Rectal smooth muscle tissue (tissue), 1 donor: ENCODE measurements at regions not wholly inside any gene's neighbourhood (a gene's known extent, or its start where the extent isn't known, plus 50 kb on each side); places are given as distances from the start of the nearest gene placed in this dataset.

ENCODE experiments used
- H3K27ac ChIP-seq: one replicate; pipeline ENCODE4 v1.7.0; 2013; ENCODE audit warnings: low read depth, low read length, inconsistent platforms
- H3K27me3 ChIP-seq: one replicate; pipeline ENCODE4 v1.7.0; 2013; ENCODE audit warnings: low read length; ENCODE audit not compliant: control insufficient read depth, insufficient read depth
- H3K36me3 ChIP-seq: one replicate; pipeline ENCODE4 v1.7.0; 2013; ENCODE audit warnings: low read length; ENCODE audit not compliant: control insufficient read depth, insufficient read depth
- H3K4me1 ChIP-seq: one replicate; pipeline ENCODE4 v1.7.0; 2013; ENCODE audit warnings: low read length; ENCODE audit not compliant: control insufficient read depth, insufficient read depth
- H3K4me3 ChIP-seq: one replicate; pipeline ENCODE4 v1.7.0; 2013; ENCODE audit warnings: low read length
- H3K9ac ChIP-seq: one replicate; pipeline ENCODE4 v1.7.0; 2013; ENCODE audit warnings: low read length

DNA sequence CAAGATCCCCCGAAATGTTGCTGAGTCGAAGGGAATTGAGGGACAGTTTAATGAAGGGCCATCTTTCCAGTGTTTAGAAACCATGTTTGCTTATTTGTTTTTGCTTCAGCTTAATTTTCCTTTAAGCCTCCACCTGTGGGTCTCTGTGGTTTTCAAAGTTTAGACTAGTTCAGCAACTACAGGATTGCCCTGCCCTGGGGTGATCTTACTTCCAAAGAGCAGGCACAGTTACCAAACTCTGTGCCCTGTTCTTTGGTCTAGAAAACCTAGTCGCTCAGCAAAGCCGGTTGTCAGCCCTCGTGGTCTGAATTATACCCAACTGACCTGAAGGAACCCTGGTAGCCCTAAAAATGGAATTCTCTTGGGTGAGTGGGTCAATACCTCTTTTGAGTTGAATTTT, 219.2 kb upstream of the GMDS start:
- Histone ChIP-seq H3K27me3 (no peaks in the 10 kb centered on the region), H3K9ac (no peak overlapping the region), H3K27ac (no peak overlapping the region), H3K4me3 (no peak overlapping the region), H3K4me1 (no peaks in the 10 kb centered on the region), H3K36me3 (no peaks in the 10 kb centered on the region)

DNA sequence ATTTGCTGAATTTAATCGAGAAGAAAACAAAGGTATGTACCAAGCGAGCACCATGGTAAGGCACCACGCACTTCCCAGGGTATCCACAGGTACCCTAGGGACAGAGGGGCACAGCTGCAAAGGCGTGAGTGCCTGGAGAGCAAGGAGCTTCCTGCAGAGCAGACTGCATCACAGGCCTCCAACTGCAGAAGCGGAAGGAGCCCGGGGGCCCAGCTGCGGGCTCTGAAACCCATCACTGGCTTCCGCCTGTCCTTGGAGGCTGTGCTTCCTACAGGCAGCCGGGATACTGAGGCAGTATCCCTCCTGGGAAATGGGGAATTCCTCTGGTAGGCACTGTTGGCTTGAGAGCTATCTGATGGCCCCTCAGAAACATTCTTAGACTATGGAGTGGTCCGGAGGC, 217.4 kb upstream of the GMDS start:
- no peaks in the 10 kb centered on the region for H3K36me3 ChIP-seq
- H3K27me3 ChIP-seq: no peaks in the 10 kb centered on the region
- H3K4me3 ChIP-seq: no peak overlapping the region
- no peak overlapping the region for H3K27ac ChIP-seq
- H3K9ac ChIP-seq: no peak overlapping the region
- H3K4me1 ChIP-seq: no peaks in the 10 kb centered on the region

DNA sequence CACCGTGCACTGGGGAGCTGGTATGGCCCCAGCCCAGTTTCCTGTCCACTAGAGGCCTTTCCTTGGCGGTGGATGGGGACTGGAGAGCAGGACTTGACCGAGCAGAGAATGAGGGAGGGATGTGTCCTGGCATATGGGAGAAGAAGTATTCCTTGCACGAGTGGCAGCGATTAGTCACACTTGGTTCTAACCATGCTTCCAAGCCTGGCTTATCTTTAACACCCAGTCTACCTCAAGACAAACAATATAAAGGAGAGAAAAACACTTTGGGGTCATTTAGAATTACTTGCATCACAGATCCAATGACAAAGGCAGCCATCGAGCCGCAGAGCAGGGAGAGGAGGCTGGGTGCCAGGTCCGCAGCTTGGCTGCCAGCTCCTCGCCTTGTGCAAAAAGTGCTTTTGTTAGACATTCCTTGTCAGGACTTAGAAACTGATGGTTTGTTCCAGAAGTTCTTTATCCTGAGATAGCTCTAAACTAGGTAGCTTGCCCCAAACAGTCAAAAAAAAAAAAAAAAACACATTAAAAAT, 214.9 kb upstream of the GMDS start:
- Histone ChIP-seq H3K36me3 (no peaks in the 10 kb centered on the region), H3K27ac (no peak overlapping the region), H3K9ac (no peak overlapping the region), H3K4me3 (no peak overlapping the region), H3K4me1 (no peaks in the 10 kb centered on the region), H3K27me3 (no peaks in the 10 kb centered on the region)

DNA sequence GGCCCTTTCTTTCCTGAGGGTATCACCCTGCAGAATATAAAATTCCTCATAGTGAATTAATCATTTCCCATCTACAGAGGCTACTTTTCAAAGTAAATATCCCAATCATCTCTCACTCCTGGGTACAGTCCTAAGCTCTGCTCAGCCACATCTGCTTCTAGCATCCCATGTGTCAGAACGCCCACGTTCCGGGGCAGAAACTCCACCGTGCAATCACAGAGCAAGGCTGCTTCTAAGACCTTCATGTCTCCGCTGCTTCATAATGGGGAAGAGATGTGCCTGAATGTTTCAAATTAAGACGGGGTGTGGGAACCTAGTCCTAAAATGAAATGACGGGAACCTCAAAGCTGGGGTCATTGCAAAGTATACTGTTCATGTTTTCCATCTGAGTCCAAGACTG, 208.8 kb upstream of the GMDS start:
- Histone ChIP-seq H3K4me3 (no peak overlapping the region), H3K36me3 (no peaks in the 10 kb centered on the region), H3K27me3 (no peaks in the 10 kb centered on the region), H3K9ac (no peak overlapping the region), H3K27ac (no peak overlapping the region), H3K4me1 (no peaks in the 10 kb centered on the region)

DNA sequence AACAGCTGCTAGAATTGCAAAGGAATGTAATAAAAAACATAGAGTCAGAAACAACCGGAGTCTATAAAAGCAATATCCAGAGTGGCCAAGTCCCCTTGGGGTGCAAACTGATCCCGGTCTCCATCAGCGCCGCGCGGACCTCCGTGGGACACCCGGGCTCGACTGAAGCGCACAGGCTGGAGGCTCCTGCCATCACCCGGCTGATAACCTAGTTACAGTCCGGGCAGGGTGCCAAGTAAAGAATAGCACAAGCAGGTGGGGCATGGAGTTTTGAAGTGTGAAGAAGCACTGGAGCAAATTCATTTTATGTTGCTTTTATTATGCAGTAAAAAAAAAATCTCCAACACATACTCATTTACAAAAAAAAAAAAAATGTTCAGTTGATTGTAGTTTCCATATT, 205.1 kb upstream of the GMDS start:
- Histone ChIP-seq H3K27ac (no peak overlapping the region), H3K36me3 (no peaks in the 10 kb centered on the region), H3K27me3 (no peaks in the 10 kb centered on the region), H3K4me1 (no peaks in the 10 kb centered on the region), H3K9ac (no peak overlapping the region), H3K4me3 (no peak overlapping the region)

DNA sequence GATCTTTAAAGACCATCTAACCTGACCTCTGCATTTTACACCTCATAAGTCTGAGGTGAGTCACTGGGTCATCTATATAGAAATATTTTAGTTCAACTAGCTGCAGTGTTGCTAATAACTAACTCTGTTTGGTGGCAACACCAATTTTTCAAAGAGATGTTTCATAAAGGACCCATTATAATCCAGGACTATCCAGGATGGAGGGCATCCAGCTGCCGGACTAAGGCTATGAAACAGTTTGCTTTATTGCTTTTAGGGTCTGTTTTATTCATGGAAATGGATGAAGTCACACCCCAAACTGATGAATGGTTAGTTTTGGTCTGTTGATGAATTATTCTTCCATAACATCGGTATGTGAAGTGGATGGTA, 204.2 kb upstream of the GMDS start:
- no peak overlapping the region for H3K4me3 ChIP-seq

DNA sequence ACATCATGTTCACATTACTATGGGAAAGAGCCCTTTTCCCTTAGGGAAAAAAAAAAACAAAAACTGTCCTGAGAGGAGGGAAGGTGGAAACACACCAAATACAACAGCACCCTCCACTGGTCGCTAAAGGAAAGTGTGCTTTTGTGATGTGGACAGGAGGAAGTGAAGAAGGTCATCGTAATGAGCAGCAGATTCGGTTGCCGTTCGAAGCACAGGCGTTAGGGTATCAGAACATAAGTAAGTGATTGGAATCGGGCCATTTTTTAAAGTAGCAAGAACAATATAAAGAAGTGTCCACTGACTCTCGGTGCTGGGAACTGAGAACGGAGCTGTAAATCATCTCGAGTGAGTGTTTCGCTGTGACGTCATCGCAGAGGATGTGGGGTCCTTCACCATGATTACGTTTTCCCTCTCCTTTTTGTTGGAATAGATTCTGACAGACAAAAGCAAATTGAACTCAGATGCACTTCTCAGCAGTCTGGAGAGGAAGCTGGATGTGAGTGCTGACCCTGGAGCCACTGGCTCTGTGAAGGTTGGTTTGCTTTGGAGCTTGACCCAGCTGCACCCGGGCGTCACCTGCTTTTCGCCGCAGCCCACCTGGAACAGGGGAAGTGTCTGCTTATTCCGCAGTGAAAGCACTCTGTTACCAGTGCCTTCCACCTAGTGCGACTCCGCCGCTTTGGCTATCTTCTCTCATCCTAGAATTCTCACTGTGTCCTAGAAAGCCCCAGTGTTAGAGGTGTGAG, 203.6 kb upstream of the GMDS start:
- no peak overlapping the region for H3K4me3 ChIP-seq
- no peak overlapping the region for H3K9ac ChIP-seq
- no peaks in the 10 kb centered on the region for H3K4me1 ChIP-seq
- no peak overlapping the region for H3K27ac ChIP-seq
- no peaks in the 10 kb centered on the region for H3K36me3 ChIP-seq
- H3K27me3 ChIP-seq: no peaks in the 10 kb centered on the region

More for the DNA sequence above, 204.2 kb upstream of the GMDS start:
- no peaks in the 10 kb centered on the region for H3K4me1 ChIP-seq
- no peaks in the 10 kb centered on the region for H3K36me3 ChIP-seq
- no peaks in the 10 kb centered on the region for H3K27me3 ChIP-seq
- no peak overlapping the region for H3K27ac ChIP-seq
- H3K9ac ChIP-seq: no peak overlapping the region

DNA sequence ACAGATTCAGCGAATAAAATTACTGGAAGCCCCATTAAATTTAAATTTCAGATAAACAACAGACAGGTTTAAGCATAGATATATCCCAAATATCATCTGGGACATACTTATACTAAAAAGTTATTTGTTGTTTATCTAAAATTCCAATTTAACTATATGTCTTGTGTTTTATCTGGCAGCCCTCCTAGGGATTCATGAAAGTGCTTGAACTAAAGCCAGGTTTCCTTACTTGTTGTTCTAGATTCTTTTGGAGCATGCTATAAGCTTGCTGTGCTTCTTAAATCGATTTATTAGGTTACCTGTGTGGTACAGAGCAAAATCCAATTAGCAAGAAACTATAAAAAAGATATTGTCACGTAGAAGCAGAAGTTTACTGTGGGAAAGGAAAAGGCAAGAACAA, 202.5 kb upstream of the GMDS start:
- no peak overlapping the region for H3K9ac ChIP-seq
- H3K4me3 ChIP-seq: no peak overlapping the region
- no peaks in the 10 kb centered on the region for H3K27me3 ChIP-seq
- H3K36me3 ChIP-seq: no peaks in the 10 kb centered on the region
- H3K27ac ChIP-seq: no peak overlapping the region
- H3K4me1 ChIP-seq: no peaks in the 10 kb centered on the region

DNA sequence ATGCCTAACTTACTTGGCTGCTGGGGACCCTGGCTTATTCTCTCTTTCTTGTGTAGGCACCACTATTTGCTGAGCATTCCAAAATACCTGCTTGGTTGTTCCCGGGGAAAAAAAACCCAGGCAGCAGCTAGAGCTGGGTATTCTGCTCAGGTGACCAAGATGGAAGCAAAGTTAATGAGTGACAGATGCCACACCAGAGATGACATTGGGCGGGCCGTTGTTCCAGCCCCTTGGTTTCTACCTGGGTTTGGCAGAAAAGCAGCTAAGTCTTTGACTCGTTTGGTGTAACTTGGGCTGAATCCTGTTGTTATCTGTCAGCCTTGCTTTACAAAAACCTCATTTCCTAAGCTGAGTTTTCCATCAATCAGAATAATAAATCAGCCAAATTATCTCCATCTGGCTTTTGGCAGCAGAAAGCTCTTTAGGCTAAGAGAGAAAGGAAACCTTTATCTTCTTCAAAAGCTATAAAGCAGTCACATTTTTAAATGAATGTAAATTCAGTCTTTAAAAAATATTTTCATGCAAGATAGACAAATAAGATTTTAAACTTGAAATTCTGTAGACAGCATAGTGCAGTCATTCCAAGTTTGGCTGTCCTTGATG, 202.0 kb upstream of the GMDS start:
- H3K4me1 ChIP-seq: no peaks in the 10 kb centered on the region
- H3K36me3 ChIP-seq: no peaks in the 10 kb centered on the region
- no peak overlapping the region for H3K4me3 ChIP-seq
- H3K27me3 ChIP-seq: no peaks in the 10 kb centered on the region
- H3K9ac ChIP-seq: no peak overlapping the region
- H3K27ac ChIP-seq: no peak overlapping the region

DNA sequence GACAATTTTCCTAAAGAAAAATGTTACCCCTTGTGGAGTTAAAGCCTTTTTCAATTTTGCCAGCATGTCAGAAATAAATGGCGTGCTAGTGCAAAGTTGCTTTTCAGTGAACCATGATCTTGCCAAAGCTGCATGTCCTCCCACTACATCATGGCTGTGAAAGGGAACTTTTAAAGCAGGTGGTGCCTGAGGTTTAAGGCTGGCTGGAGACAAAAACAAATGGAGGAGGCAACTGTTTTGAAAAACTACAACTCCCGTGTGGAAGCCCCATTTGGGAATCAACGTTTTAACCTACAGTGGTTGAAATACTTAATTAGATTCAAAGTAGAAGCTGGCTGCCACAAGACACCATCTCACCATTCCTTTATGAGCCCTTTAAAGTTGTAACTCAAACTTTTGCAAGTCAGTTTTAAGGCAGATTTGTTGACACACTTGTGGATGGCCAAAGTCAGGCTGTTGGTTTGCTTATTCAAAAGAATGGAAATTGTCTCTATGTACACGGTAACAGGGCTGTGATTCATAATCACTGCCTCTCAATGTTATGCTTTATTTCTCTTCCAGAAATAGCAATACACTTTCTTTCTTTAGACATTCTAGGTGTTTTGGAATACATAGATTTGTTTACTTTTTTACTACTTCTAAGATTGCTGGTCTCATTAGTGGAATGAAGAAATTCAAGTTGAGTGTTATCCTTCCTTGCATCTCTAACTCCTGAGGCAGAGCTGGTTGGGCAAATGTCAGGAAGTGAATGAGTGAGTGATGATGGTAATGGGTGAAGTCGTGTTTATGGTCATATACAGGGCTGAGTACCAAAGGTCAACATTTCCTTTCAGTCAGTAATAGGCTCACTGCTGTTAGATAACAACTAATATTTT, 196.4 kb upstream of the GMDS start:
- Histone ChIP-seq H3K4me1 (no peaks in the 10 kb centered on the region), H3K27me3 (no peaks in the 10 kb centered on the region), H3K27ac (no peak overlapping the region), H3K4me3 (no peak overlapping the region), H3K36me3 (no peaks in the 10 kb centered on the region), H3K9ac (no peak overlapping the region)

DNA sequence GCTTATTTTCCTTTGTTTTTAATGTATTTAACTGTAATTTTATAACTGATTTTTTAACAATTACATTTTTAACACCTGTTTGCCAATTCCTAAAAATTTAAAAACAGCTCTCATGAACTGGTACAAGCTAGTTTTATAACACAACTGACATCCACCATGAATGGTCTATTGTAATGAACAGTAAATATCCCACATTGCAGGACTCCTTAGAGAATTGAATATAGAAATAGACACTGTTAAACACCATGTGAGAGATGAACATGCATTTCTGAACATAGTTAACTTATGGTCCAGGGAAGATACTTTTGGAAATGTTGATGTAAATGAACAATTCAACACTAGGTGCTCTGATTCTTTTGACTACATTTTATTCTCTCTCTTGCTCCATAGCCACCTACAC, 195.1 kb upstream of the GMDS start:
- no peaks in the 10 kb centered on the region for H3K4me1 ChIP-seq
- H3K9ac ChIP-seq: no peak overlapping the region
- H3K36me3 ChIP-seq: no peaks in the 10 kb centered on the region
- no peak overlapping the region for H3K27ac ChIP-seq
- no peak overlapping the region for H3K4me3 ChIP-seq
- no peaks in the 10 kb centered on the region for H3K27me3 ChIP-seq

DNA sequence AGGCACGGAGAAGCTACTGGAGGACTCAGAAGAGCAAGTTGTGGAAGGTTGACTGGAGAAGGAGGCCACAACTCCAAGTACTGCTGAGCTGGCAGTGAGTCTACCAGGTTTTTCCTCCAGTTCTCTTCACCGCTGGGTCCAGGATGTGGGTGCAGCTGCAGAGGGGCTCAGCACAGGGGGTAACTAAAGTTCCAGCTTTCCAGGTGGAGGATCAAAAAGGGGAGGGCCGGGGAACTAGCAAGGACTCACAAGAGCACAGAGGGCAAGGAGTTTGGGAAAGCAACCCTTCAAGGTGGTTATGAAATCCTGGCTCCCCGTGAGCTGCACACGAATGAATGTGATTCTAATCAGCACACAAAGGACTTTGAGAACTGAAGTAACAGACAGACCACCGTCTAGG, 194.2 kb upstream of the GMDS start:
- Histone ChIP-seq H3K9ac (no peak overlapping the region), H3K4me3 (no peak overlapping the region), H3K36me3 (no peaks in the 10 kb centered on the region), H3K27me3 (no peaks in the 10 kb centered on the region), H3K4me1 (no peaks in the 10 kb centered on the region), H3K27ac (no peak overlapping the region)
